ENCODE measurements at regions not wholly inside any gene's neighbourhood (a gene's known extent, or its start where the extent isn't known, plus 50 kb on each side); places are given as distances from the start of the nearest gene placed in this dataset.

- DNase-seq: no peak
Observed at GRCh38 chr6:78810146-78810545, 57.2 kb upstream of the IRAK1BP1 start.

GRCh38 chr6:78810698-78811097 lies 56.7 kb upstream of the IRAK1BP1 start:
- no peak for DNase-seq
